Fibroblast of lung (primary cell): ENCODE measurements at regions not wholly inside any gene's neighbourhood (a gene's known extent, or its start where the extent isn't known, plus 50 kb on each side); places are given as distances from the start of the nearest gene placed in this dataset.

Experiments used
- DNase-seq, 2 donors: peaks; one replicate each; pipeline versions ENCODE4 v3.0.0 to v3.0.0-alpha.2; 2010; ENCODE audit warnings: low read depth in 2 of 2
- H2AFZ ChIP-seq: 2 replicates; pipeline ENCODE4 v1.5.1; 2012; ENCODE audit warnings: low read length, control low read depth, inconsistent platforms
- H3K27ac ChIP-seq: 2 replicates; pipeline ENCODE4 v1.5.1; 2011; ENCODE audit warnings: low read length, control low read depth; ENCODE audit not compliant: insufficient read depth
- H3K27me3 ChIP-seq: 2 replicates; pipeline ENCODE4 v1.5.1; 2011; ENCODE audit warnings: mild to moderate bottlenecking, low read length; ENCODE audit not compliant: control insufficient read depth, insufficient read depth
- H3K36me3 ChIP-seq: 2 replicates; pipeline ENCODE4 v1.5.1; 2011; ENCODE audit warnings: low read length; ENCODE audit not compliant: control insufficient read depth, insufficient read depth
- H3K4me1 ChIP-seq: 2 replicates; pipeline ENCODE4 v1.5.1; 2011; ENCODE audit warnings: low read length; ENCODE audit not compliant: control insufficient read depth, insufficient read depth; ENCODE audit errors: extremely low read depth
- H3K4me2 ChIP-seq: 2 replicates; pipeline ENCODE4 v1.5.1; 2011; ENCODE audit warnings: low read length, control low read depth; ENCODE audit not compliant: insufficient read depth; ENCODE audit errors: extremely low read depth
- H3K4me3 ChIP-seq, 4 experiments: fragments of 200-600 bp in 1 of 4; sonication (generic) in 1 of 4; replicated peaks in 1 of 4; 2 replicates each; pipeline ENCODE4 v1.5.1; 2011 to 2016; ENCODE audit warnings: low read length in 4 of 4, low read depth in 3 of 4, mild to moderate bottlenecking in 3 of 4, control low read depth in 2 of 4, inconsistent platforms in 1 of 4, mixed read lengths in 1 of 4; ENCODE audit not compliant: insufficient read depth in 1 of 4; ENCODE audit errors: control extremely low read depth in 1 of 4
- H3K79me2 ChIP-seq: 2 replicates; pipeline ENCODE4 v1.5.1; 2012; ENCODE audit warnings: mild to moderate bottlenecking, low read length, inconsistent platforms; ENCODE audit not compliant: control insufficient read depth, insufficient read depth
- H3K9ac ChIP-seq: 2 replicates; pipeline ENCODE4 v1.5.1; 2011; ENCODE audit warnings: mild to moderate bottlenecking, low read length, control low read depth; ENCODE audit not compliant: insufficient read depth
- H3K9me3 ChIP-seq: 2 replicates; pipeline ENCODE4 v1.5.1; 2012; ENCODE audit warnings: low read depth, low read length; ENCODE audit not compliant: control insufficient read depth, insufficient read depth
- H4K20me1 ChIP-seq: 2 replicates; pipeline ENCODE4 v1.5.1; 2011; ENCODE audit warnings: low read length; ENCODE audit not compliant: control insufficient read depth, insufficient read depth; ENCODE audit errors: extremely low read depth
- CTCF ChIP-seq, 2 donors: IDR thresholded peaks in 1 of 2; conservative IDR thresholded peaks in 1 of 2; 1 replicate in 1 of 2; 2 replicates in 1 of 2; pipeline ENCODE4 v1.5.1; 2011 to 2012; ENCODE audit warnings: low read length in 2 of 2, control low read depth in 1 of 2, inconsistent platforms in 1 of 2, low read depth in 1 of 2, mild to moderate bottlenecking in 1 of 2
- EZH2 ChIP-seq: IDR thresholded peaks from 2 replicates; pipeline ENCODE4 v1.5.1; 2012; ENCODE audit warnings: low read length, control low read depth, mild to moderate bottlenecking; ENCODE audit errors: missing control alignments

DNA sequence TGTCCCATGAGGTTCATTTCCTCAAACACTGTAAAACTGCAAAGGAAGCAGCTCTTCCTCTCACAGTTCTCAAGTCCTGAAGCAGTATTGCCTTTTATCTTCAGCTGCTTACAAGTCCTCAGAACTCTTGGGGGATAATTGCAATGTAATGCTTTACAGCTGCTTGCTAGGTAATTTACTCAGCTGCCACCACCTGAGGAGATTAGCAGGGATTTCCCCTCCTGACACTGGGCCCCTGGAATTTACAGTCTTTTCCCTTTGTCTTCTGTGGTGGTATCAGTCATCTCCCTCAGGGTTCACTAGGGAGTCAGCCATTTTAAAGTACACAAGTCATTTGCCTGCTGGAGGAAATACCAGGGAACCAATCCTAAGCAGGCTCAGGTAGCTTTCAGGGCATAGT, 754.3 kb upstream of the GRAMD2B start:
- Histone ChIP-seq H3K4me3 (no peak overlapping the region), H4K20me1 (no peaks in the 10 kb centered on the region), H3K27me3 (no peaks in the 10 kb centered on the region), H3K79me2 (no peaks in the 10 kb centered on the region), H3K36me3 (no peaks in the 10 kb centered on the region), H3K27ac (no peak overlapping the region), H3K4me2 (no peak overlapping the region), H2AFZ (no peak overlapping the region), H3K4me1 (no peaks in the 10 kb centered on the region), H3K9ac (no peak overlapping the region), H3K9me3 (no peaks in the 10 kb centered on the region)
- TF ChIP-seq EZH2 = no peak
- no peak for TF ChIP-seq CTCF (conservative IDR thresholded peaks at IDR 0.05 in 1 of 2, IDR thresholded peaks at IDR 0.05 in 1 of 2; ENCODE audit: low read depth in 1 of 2, low read length in 2 of 2)
- DNase-seq = peak in 1 of 2 donors; percentile 12

DNA sequence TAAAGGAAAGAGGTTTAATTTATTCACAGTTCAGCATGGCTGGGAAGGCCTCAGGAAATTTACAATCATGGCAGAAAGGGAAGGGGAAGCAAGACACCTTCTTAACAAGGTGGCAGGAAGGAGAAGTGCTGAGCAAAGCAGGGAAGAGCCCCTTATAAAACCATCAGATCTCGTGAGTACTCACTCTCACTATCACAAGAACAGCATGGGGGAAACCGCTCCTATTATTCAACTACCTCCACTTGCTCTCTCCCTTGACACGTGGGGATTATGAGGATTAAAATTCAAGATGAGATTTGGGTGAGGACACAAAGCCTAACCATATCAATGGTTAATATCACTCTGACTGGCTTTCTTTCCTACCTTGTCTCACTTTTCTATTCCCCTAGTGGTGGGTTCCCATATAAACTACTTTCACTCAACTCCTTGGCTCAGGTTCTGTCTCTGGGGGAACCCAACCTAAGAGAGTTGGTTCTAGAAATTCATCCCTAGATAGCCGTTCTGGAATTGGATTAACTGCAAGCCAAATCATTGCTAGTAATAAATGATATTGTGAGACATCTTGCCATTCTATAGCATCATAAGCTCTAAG, 749.8 kb upstream of the GRAMD2B start:
- TF ChIP-seq EZH2 (no peak), CTCF (conservative IDR thresholded peaks at IDR 0.05 in 1 of 2, IDR thresholded peaks at IDR 0.05 in 1 of 2; ENCODE audit: low read depth in 1 of 2, low read length in 2 of 2) (no peak)
- Histone ChIP-seq H3K9ac (no peak overlapping the region), H2AFZ (no peak overlapping the region), H3K4me3 (no peak overlapping the region), H4K20me1 (no peaks in the 10 kb centered on the region), H3K36me3 (no peaks in the 10 kb centered on the region), H3K27ac (no peak overlapping the region), H3K4me1 (no peaks in the 10 kb centered on the region), H3K4me2 (no peak overlapping the region), H3K79me2 (no peaks in the 10 kb centered on the region), H3K27me3 (no peaks in the 10 kb centered on the region), H3K9me3 (no peaks in the 10 kb centered on the region)
- DNase-seq = no peak

DNA sequence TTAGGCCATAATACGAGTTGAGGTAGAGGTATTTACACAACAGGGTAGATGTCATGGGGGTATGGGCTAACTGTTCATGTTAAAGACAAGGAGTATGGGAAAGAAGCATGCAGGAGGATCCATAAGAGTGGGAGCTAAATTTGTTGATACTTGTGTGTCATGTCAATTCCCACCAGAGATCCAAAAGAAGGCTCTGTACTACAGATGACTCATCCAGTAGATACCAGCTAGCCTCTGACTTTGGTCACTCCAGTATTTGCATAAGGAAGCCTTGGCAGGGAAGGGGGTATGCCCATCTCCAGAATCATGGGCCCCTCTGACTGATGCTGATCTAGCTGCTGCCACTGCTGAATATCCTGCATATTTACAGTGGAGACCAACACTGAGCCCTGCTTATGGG, 743.7 kb upstream of the GRAMD2B start:
- Histone ChIP-seq H3K4me2 (no peak overlapping the region), H3K4me1 (no peaks in the 10 kb centered on the region), H3K27me3 (no peaks in the 10 kb centered on the region), H3K4me3 (no peak overlapping the region), H3K27ac (no peak overlapping the region), H2AFZ (no peak overlapping the region), H4K20me1 (no peaks in the 10 kb centered on the region), H3K9me3 (no peaks in the 10 kb centered on the region), H3K79me2 (no peaks in the 10 kb centered on the region), H3K36me3 (no peaks in the 10 kb centered on the region), H3K9ac (no peak overlapping the region)
- DNase-seq = no peak
- no peak for TF ChIP-seq CTCF (conservative IDR thresholded peaks at IDR 0.05 in 1 of 2, IDR thresholded peaks at IDR 0.05 in 1 of 2; ENCODE audit: low read depth in 1 of 2, low read length in 2 of 2)
- no peak for TF ChIP-seq EZH2
